A549 (cell line): ENCODE measurements at regions not wholly inside any gene's neighbourhood (a gene's known extent, or its start where the extent isn't known, plus 50 kb on each side); places are given as distances from the start of the nearest gene placed in this dataset.

Experiments
- ATAC-seq, 2 experiments: fragments of 200-7000 bp in 1 of 2; fragments of >200 bp in 1 of 2; cut with Nextera tagmentation in 1 of 2; cut with Tn5 transposase in 1 of 2; 3 replicates each; pipeline versions ENCODE4 v1.8.0 to v1.9.1; 2018 to 2020; ENCODE audit warnings: mild to moderate bottlenecking in 1 of 2, moderate library complexity in 1 of 2
- CTCF ChIA-PET: fragments of 300-600 bp; sonication (Branson Sonifier 250); formaldehyde crosslinking; extraction: SDS; loops from one replicate; lab custom pipeline; 2021; ENCODE audit warnings: antibody characterized with exemption, inconsistent platforms; lab: Yijun Ruan, JAX
- POLR2A ChIA-PET: fragments of 350-600 bp; formaldehyde crosslinking; extraction: SDS; loops from one replicate; lab custom pipeline; 2021; ENCODE audit warnings: antibody characterized with exemption, inconsistent platforms; lab: Yijun Ruan, JAX
- DNase-seq, 2 experiments: peaks; one replicate each; pipeline versions ENCODE4 v3.0.0 to v3.0.0-alpha.2; 2011 to 2016; ENCODE audit warnings: low read depth in 1 of 2, low spot score in 1 of 2
- FAIRE-seq: peaks from 2 replicates; lab custom pipeline; 2011; peaks lifted over from hg19 to GRCh38; lab: Jason Lieb, UNC
- H3K27ac ChIP-seq, 2 experiments: fragments of >200 bp; sonication (Bioruptor Twin); formaldehyde crosslinking; 3 replicates each; pipeline ENCODE4 v1.5.1; 2016 to 2017
- H3K4me1 ChIP-seq: fragments of >200 bp; sonication (Bioruptor Twin); formaldehyde crosslinking; 3 replicates; pipeline ENCODE4 v1.6.1; 2016
- H3K4me2 ChIP-seq: fragments of >200 bp; sonication (Bioruptor Twin); formaldehyde crosslinking; 3 replicates; pipeline ENCODE4 v1.6.1; 2016
- H3K4me3 ChIP-seq: fragments of >200 bp; sonication (Bioruptor Twin); formaldehyde crosslinking; 3 replicates; pipeline ENCODE4 v1.5.1; 2016
- H3K9me3 ChIP-seq: fragments of >200 bp; sonication (Bioruptor Twin); formaldehyde crosslinking; 3 replicates; pipeline ENCODE4 v1.6.1; 2016
- CBX2 ChIP-seq: fragments of 200-600 bp; sonication (generic); IDR thresholded peaks from 2 replicates; pipeline ENCODE4 v1.6.1; 2016; ENCODE audit warnings: low read depth, mild to moderate bottlenecking, borderline replicate concordance
- CBX8 ChIP-seq: fragments of 200-600 bp; sonication (generic); IDR thresholded peaks from 2 replicates; pipeline ENCODE4 v1.6.1; 2016
- CHD2 ChIP-seq: fragments of 150-350 bp; IDR thresholded peaks from 2 replicates; pipeline ENCODE4 v1.6.1; 2014; ENCODE audit warnings: low read length; ENCODE audit not compliant: partially characterized antibody
- CHD4 ChIP-seq: fragments of 200-600 bp; sonication (generic); IDR thresholded peaks from 2 replicates; pipeline ENCODE4 v1.6.1; 2016; ENCODE audit warnings: antibody characterized with exemption, mild to moderate bottlenecking, borderline replicate concordance
- EHMT2 ChIP-seq: fragments of 200-600 bp; sonication (generic); IDR thresholded peaks from 2 replicates; pipeline ENCODE4 v1.6.1; 2016; ENCODE audit warnings: antibody characterized with exemption, low read depth, mild to moderate bottlenecking, moderate library complexity
- ESRRA ChIP-seq: fragments of 150-350 bp; IDR thresholded peaks from 2 replicates; pipeline ENCODE4 v1.6.1; 2014; ENCODE audit warnings: mild to moderate bottlenecking, low read length, borderline replicate concordance
- GATA3 ChIP-seq: IDR thresholded peaks from 2 replicates; pipeline ENCODE4 v1.6.1; 2012; ENCODE audit warnings: borderline replicate concordance
- HDAC2 ChIP-seq: fragments of 200-600 bp; sonication (generic); IDR thresholded peaks from 2 replicates; pipeline ENCODE4 v1.6.1; 2016
- HOXB13 ChIP-seq: fragments of 250-450 bp; sonication (Bioruptor Pico); IDR thresholded peaks from 2 replicates; pipeline ENCODE4 v1.5.0; 2020; ENCODE audit warnings: low read depth, mild to moderate bottlenecking, moderate library complexity
- JUN ChIP-seq, 2 experiments: fragments of >200 bp; sonication (Bioruptor Twin); formaldehyde crosslinking; IDR thresholded peaks; 2 replicates in 1 of 2; 3 replicates in 1 of 2; pipeline ENCODE4 v1.6.1; 2016 to 2017
- KDM1A ChIP-seq: fragments of 200-600 bp; sonication (generic); IDR thresholded peaks from 2 replicates; pipeline ENCODE4 v1.6.1; 2016; ENCODE audit warnings: low read depth, mild to moderate bottlenecking
- MAFK ChIP-seq: fragments of 450-650 bp; IDR thresholded peaks from 2 replicates; pipeline ENCODE4 v1.6.1; 2014; ENCODE audit not compliant: partially characterized antibody
- NFE2L2 ChIP-seq: fragments of 150-350 bp; conservative IDR thresholded peaks from 2 replicates; pipeline ENCODE4 v1.6.1; 2014; ENCODE audit warnings: low read length
- PHF8 ChIP-seq: fragments of 200-600 bp; sonication (generic); IDR thresholded peaks from 2 replicates; pipeline ENCODE4 v1.6.1; 2016; ENCODE audit warnings: low read depth, mild to moderate bottlenecking, antibody characterized with exemption, moderate library complexity, borderline replicate concordance
- POLR2A ChIP-seq: IDR thresholded peaks from 2 replicates; pipeline ENCODE4 v1.6.1; 2012; ENCODE audit warnings: mild to moderate bottlenecking, low read length
- POLR2AphosphoS2 ChIP-seq: conservative IDR thresholded peaks from 2 replicates; pipeline ENCODE4 v1.6.1; 2012; ENCODE audit warnings: low read length, improper control_type of control experiment, inconsistent platforms
- RAD21 ChIP-seq, 2 experiments: fragments of >200 bp in 1 of 2; sonication (Bioruptor Twin) in 1 of 2; formaldehyde crosslinking in 1 of 2; IDR thresholded peaks in 1 of 2; conservative IDR thresholded peaks in 1 of 2; 2 replicates in 1 of 2; 3 replicates in 1 of 2; pipeline ENCODE4 v1.6.1; 2012 to 2018; ENCODE audit warnings: inconsistent platforms in 1 of 2
- RFX5 ChIP-seq: fragments of 450-650 bp; IDR thresholded peaks from 2 replicates; pipeline ENCODE4 v1.7.1; 2014; ENCODE audit warnings: antibody characterized with exemption, mild to moderate bottlenecking, moderate library complexity
- ZC3H11A ChIP-seq: fragments of 450-650 bp; IDR thresholded peaks from 2 replicates; pipeline ENCODE4 v1.6.1; 2014; ENCODE audit warnings: antibody characterized with exemption, mild to moderate bottlenecking
- ZSCAN20 ChIP-seq: fragments of 250-450 bp; sonication (Bioruptor Pico); IDR thresholded peaks from 2 replicates; pipeline ENCODE4 v1.8.0; 2022; ENCODE audit warnings: mild to moderate bottlenecking, moderate library complexity
- WGBS: methylation state at CpG from one replicate; pipeline ENCODE4 v1.1.6; 2017; ENCODE audit errors: missing lambda C conversion rate; 5-methylcytosine and 5-hydroxymethylcytosine counted together
- TF ChIP-seq, protein P1 (sequence below): fragments of 450-650 bp; IDR thresholded peaks from 2 replicates; pipeline ENCODE4 v1.6.1; 2014; ENCODE audit warnings: antibody characterized with exemption
- TF ChIP-seq, protein P2 (sequence below): fragments of >200 bp; sonication (Bioruptor Twin); formaldehyde crosslinking; IDR thresholded peaks from 3 replicates; pipeline ENCODE4 v1.6.1; 2016
- TF ChIP-seq, protein P3 (sequence below): IDR thresholded peaks from 2 replicates; pipeline ENCODE4 v1.6.1; 2012; ENCODE audit warnings: low read depth, borderline replicate concordance
- TF ChIP-seq, protein P4 (sequence below): fragments of 250-450 bp; sonication (Bioruptor Pico); IDR thresholded peaks from 2 replicates; pipeline ENCODE4 v1.5.0; 2020; ENCODE audit warnings: low read depth, mild to moderate bottlenecking, moderate library complexity

DNA sequence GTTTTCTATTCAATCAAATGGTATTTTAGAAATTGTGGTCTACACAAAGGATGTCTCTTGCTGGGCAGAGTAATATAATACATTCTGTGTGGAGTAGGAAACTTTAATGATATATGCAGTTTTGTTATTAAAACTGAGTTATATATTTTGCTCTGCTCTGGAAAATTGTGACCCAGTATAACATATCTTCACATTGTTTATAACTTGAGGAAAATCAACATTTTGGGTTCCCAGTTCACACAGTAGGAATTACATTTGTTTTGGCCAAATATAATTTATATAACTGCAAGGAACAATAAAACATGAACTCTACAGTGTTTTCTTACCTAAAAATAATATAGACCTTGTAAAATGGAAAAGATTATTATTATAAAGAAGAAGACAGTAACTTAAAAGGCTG lies 372.4 kb downstream of the OSR1 start (continued):
- TF ChIP-seq PHF8 (no peak), JUN (IDR thresholded peaks at IDR 0.05) (no peak), HDAC2 (no peak), POLR2AphosphoS2 (no peak), ZSCAN20 (CRISPR knock-in tag) (no peak)

DNA sequence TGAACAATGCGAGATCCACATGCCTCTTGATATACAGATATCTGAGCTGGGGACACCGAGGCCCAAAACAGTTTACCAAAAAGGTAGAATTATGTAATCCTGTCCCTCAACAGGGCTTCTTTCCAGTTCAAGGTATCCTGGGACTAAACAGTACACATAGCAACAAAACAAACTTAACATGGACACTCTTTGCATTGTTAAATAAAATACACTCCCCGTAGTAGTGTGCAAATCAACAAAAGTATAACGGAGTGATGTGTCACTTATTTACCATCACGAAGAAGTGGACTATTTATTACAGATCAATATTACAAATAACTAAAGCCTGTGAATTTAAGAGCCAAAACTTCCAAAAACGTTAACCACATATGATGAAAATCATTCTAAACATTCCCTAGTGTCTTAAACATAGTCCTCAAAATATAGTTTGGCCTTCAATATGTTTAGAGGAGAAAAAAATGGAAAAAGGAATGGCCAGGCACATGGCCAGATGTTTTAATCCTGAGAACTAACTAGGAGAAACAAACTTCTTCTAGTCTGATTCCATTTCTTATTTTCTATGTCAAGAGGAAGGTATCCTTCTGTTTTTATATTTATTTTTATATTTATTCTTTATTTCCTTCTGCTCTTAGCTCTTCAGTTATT lies 377.5 kb downstream of the OSR1 start:
- WGBS = 63% methylated on average over 6 of the region's 6 CpGs
- Histone ChIP-seq H3K27ac (no peak overlapping the region), H3K4me3 (no peak overlapping the region), H3K4me2 (no peak overlapping the region), H3K9me3 (no peaks in the 10 kb centered on the region), H3K4me1 (no peaks in the 10 kb centered on the region)
- no peak for FAIRE-seq
- TF ChIP-seq, protein P1, sequence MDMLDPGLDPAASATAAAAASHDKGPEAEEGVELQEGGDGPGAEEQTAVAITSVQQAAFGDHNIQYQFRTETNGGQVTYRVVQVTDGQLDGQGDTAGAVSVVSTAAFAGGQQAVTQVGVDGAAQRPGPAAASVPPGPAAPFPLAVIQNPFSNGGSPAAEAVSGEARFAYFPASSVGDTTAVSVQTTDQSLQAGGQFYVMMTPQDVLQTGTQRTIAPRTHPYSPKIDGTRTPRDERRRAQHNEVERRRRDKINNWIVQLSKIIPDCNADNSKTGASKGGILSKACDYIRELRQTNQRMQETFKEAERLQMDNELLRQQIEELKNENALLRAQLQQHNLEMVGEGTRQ = no peak
- TF ChIP-seq CHD2 (no peak), POLR2A (no peak), NFE2L2 (no peak), CBX2 (no peak), CBX8 (no peak), ESRRA (no peak), ZSCAN20 (CRISPR knock-in tag) (no peak), EHMT2 (no peak), KDM1A (no peak), CHD4 (no peak), ZC3H11A (no peak), GATA3 (no peak), HOXB13 (CRISPR knock-in tag) (no peak), RAD21 (conservative IDR thresholded peaks at IDR 0.05 in 1 of 2, IDR thresholded peaks at IDR 0.05 in 1 of 2) (no peak)
- TF ChIP-seq, protein P2, sequence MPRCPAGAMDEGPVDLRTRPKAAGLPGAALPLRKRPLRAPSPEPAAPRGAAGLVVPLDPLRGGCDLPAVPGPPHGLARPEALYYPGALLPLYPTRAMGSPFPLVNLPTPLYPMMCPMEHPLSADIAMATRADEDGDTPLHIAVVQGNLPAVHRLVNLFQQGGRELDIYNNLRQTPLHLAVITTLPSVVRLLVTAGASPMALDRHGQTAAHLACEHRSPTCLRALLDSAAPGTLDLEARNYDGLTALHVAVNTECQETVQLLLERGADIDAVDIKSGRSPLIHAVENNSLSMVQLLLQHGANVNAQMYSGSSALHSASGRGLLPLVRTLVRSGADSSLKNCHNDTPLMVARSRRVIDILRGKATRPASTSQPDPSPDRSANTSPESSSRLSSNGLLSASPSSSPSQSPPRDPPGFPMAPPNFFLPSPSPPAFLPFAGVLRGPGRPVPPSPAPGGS = no peak
- TF ChIP-seq, protein P3, sequence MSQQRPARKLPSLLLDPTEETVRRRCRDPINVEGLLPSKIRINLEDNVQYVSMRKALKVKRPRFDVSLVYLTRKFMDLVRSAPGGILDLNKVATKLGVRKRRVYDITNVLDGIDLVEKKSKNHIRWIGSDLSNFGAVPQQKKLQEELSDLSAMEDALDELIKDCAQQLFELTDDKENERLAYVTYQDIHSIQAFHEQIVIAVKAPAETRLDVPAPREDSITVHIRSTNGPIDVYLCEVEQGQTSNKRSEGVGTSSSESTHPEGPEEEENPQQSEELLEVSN = no peak
- TF ChIP-seq, protein P4, sequence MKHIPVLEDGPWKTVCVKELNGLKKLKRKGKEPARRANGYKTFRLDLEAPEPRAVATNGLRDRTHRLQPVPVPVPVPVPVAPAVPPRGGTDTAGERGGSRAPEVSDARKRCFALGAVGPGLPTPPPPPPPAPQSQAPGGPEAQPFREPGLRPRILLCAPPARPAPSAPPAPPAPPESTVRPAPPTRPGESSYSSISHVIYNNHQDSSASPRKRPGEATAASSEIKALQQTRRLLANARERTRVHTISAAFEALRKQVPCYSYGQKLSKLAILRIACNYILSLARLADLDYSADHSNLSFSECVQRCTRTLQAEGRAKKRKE (CRISPR knock-in tag) = no peak
- no peak for DNase-seq
- ChIA-PET POLR2A (no interaction called here), CTCF (interaction anchor here (1.0 kb wide), 1 partner anchor 12 kb away, joined by 3 read pairs; no protein-coding TSS in a partner anchor)
- ATAC-seq = no peak

DNA sequence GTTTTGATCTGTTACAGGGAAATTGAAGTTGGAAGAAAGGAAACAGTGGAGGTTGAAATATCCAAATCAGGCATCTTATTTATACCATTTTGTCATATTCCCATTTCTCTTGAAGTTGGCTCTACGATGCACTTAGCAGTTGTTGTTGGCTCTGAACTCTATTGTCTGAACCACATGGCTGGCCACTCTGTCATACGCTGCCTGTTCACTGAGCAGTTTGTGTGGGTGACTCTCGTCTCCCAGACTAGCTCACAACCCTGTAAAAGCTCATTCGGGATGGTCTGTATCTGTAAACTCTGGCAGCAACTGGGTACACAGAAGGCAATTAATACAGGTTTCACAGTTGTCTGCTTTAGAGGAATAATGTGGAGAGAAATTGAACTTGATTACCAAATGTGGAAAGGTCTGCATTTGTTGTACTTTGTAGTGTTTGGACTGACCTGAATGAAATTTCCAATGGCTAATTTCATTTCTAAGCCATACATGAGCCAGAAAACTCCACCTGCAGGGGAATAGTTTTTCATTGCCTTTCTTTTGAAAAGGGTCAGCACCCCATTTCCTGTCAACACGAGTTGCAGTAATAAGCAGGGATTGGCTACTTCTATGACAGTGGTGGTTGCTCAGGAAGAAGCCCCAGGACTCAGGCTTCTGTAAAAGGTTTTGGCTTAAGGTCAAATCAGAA lies 378.2 kb downstream of the OSR1 start:
- H3K4me3 ChIP-seq = no peak overlapping the region
- POLR2A ChIA-PET = no interaction called here
- H3K27ac ChIP-seq = no peak overlapping the region
- no peak for DNase-seq
- TF ChIP-seq, protein P4 (CRISPR knock-in tag) = no peak
- TF ChIP-seq MAFK = no peak
- TF ChIP-seq RFX5 = no peak
- TF ChIP-seq, all 56 proteins: peak for 0
- Histone ChIP-seq H3K4me1 (no peaks in the 10 kb centered on the region), H3K4me2 (no peak overlapping the region), H3K9me3 (no peaks in the 10 kb centered on the region)
- no peak for FAIRE-seq
- 70% methylated on average over 5 of the region's 5 CpGs for WGBS
- no peak for ATAC-seq
- CTCF ChIA-PET = no interaction called here
